HG03342 (cell line): ENCODE measurements at regions not wholly inside any gene's neighbourhood (a gene's known extent, or its start where the extent isn't known, plus 50 kb on each side); places are given as distances from the start of the nearest gene placed in this dataset.

Source experiments
- ATAC-seq: cut with Tn5 transposase; IDR thresholded peaks from one replicate; pipeline ENCODE4 v1.9.1; 2021; ENCODE audit warnings: mild to moderate bottlenecking, moderate library complexity; ENCODE audit not compliant: unreplicated experiment

- no peak for ATAC-seq
Measured at GRCh38 chr12:114933428-114934160, 249.6 kb upstream of the TBX3 start.

GRCh38 chr12:114932806-114933205 lies 248.8 kb upstream of the TBX3 start:
- ATAC-seq = no peak

GRCh38 chr12:114931025-114931424 lies 247.1 kb upstream of the TBX3 start:
- no peak for ATAC-seq

GRCh38 chr12:114926341-114926740 lies 242.4 kb upstream of the TBX3 start:
- no peak for ATAC-seq

GRCh38 chr12:114924946-114925475 lies 241.0 kb upstream of the TBX3 start:
- ATAC-seq = no peak

GRCh38 chr12:114921781-114922180 lies 237.8 kb upstream of the TBX3 start:
- no peak for ATAC-seq

GRCh38 chr12:114920771-114921554 lies 237.0 kb upstream of the TBX3 start:
- ATAC-seq = no peak

GRCh38 chr12:114919479-114919878 lies 235.5 kb upstream of the TBX3 start:
- ATAC-seq = no peak

GRCh38 chr12:114918535-114919233 lies 234.7 kb upstream of the TBX3 start:
- ATAC-seq = no peak

GRCh38 chr12:114917953-114918352 lies 234.0 kb upstream of the TBX3 start:
- ATAC-seq = no peak

GRCh38 chr12:114917307-114917706 lies 233.3 kb upstream of the TBX3 start:
- no peak for ATAC-seq

- ATAC-seq = no peak
Measured at GRCh38 chr12:114916541-114916940, 232.6 kb upstream of the TBX3 start.

- ATAC-seq = no peak
Measured at GRCh38 chr12:114916124-114916523, 232.1 kb upstream of the TBX3 start.

GRCh38 chr12:114913871-114914801 lies 230.2 kb upstream of the TBX3 start:
- no peak for ATAC-seq

GRCh38 chr12:114912811-114913210 lies 228.8 kb upstream of the TBX3 start:
- no peak for ATAC-seq

GRCh38 chr12:114911196-114911595 lies 227.2 kb upstream of the TBX3 start:
- ATAC-seq = no peak

GRCh38 chr12:114904254-114905003 lies 220.5 kb upstream of the TBX3 start:
- no peak for ATAC-seq

- no peak for ATAC-seq
Measured at GRCh38 chr12:114903083-114903691, 219.2 kb upstream of the TBX3 start.

GRCh38 chr12:114902665-114903064 lies 218.7 kb upstream of the TBX3 start:
- no peak for ATAC-seq
